SU-DHL-6 (cell line): ENCODE measurements at regions not wholly inside any gene's neighbourhood (a gene's known extent, or its start where the extent isn't known, plus 50 kb on each side); places are given as distances from the start of the nearest gene placed in this dataset.

Experiments
- H2AFZ ChIP-seq: fragments of 200-600 bp; sonication (generic); 2 replicates; pipeline ENCODE4 v1.6.1; 2014; ENCODE audit warnings: low read depth, mild to moderate bottlenecking, moderate library complexity, mixed read lengths, antibody characterized with exemption, low read length; ENCODE audit not compliant: severe bottlenecking
- H3F3A ChIP-seq: fragments of 200-600 bp; shearing (Covaris generic); 2 replicates; pipeline ENCODE4 v1.6.0; 2016; ENCODE audit warnings: antibody characterized with exemption, mild to moderate bottlenecking; ENCODE audit not compliant: insufficient read depth
- H3K27ac ChIP-seq: fragments of 200-600 bp; sonication (generic); 2 replicates; pipeline ENCODE4 v1.5.1; 2016; ENCODE audit warnings: low read depth, mild to moderate bottlenecking, low read length, moderate library complexity, mixed read lengths
- H3K27me3 ChIP-seq: fragments of 200-600 bp; sonication (generic), shearing (Covaris generic); 2 replicates; pipeline ENCODE4 v1.6.0; 2014; ENCODE audit warnings: mild to moderate bottlenecking, low read length
- H3K36me3 ChIP-seq: fragments of 200-600 bp; sonication (generic); 2 replicates; pipeline ENCODE4 v1.6.1; 2014; ENCODE audit warnings: mild to moderate bottlenecking, low read length, mixed read lengths
- H3K4me2 ChIP-seq: fragments of 300-600, 200-600 bp; shearing (Covaris generic), sonication (generic); 2 replicates; pipeline ENCODE4 v1.6.0; 2014; ENCODE audit warnings: low read length, low read depth, mild to moderate bottlenecking; ENCODE audit not compliant: poor library complexity, severe bottlenecking
- H3K4me3 ChIP-seq: fragments of 200-600 bp; sonication (generic); 2 replicates; pipeline ENCODE4 v1.5.1; 2014; ENCODE audit warnings: antibody characterized with exemption, low read length, mild to moderate bottlenecking, mixed read lengths; ENCODE audit not compliant: insufficient read depth, poor library complexity, severe bottlenecking
- H3K79me2 ChIP-seq: fragments of 200-600 bp; sonication (generic); 2 replicates; pipeline ENCODE4 v1.6.1; 2014; ENCODE audit warnings: mild to moderate bottlenecking, low read length, moderate library complexity; ENCODE audit not compliant: insufficient read depth
- H3K9ac ChIP-seq: fragments of 200-600 bp; sonication (generic); 2 replicates; pipeline ENCODE4 v1.7.0; 2014; ENCODE audit warnings: mild to moderate bottlenecking, low read length
- H3K9me2 ChIP-seq: fragments of 200-600 bp; sonication (generic); replicated peaks from 2 replicates; pipeline ENCODE4 v1.6.1; 2014; ENCODE audit warnings: low read length; ENCODE audit not compliant: insufficient read depth
- H3K9me3 ChIP-seq: fragments of 200-600 bp; sonication (generic); 2 replicates; pipeline ENCODE4 v1.6.1; 2014; ENCODE audit warnings: low read length, mixed read lengths; ENCODE audit not compliant: insufficient read depth
- H4K20me1 ChIP-seq: fragments of 200-600 bp; sonication (generic); 2 replicates; pipeline ENCODE4 v1.6.1; 2014; ENCODE audit warnings: low read depth, mild to moderate bottlenecking, antibody characterized with exemption, low read length, moderate library complexity, mixed read lengths
- CTCF ChIP-seq: fragments of 200-600 bp; sonication (generic); IDR thresholded peaks from one replicate; pipeline ENCODE4 v1.5.1; 2017; ENCODE audit warnings: antibody characterized with exemption, mild to moderate bottlenecking, low read length, moderate library complexity; ENCODE audit not compliant: insufficient read depth, poor library complexity, severe bottlenecking
- EZH2phosphoT487 ChIP-seq: fragments of 200-600 bp; sonication (generic), shearing (Covaris generic); conservative IDR thresholded peaks from 2 replicates; pipeline ENCODE4 v1.6.1; 2018; ENCODE audit warnings: mild to moderate bottlenecking, antibody characterized with exemption, low read length, moderate library complexity, mixed read lengths

GRCh38 chrX:80098038-80098437 lies 83.5 kb downstream of the TBX22 start:
- Histone ChIP-seq H3K36me3 (no peaks in the 10 kb centered on the region), H3K4me2 (no peak overlapping the region), H3K79me2 (no peaks in the 10 kb centered on the region), H4K20me1 (no peaks in the 10 kb centered on the region), H3K9me2 (no peaks in the 10 kb centered on the region), H2AFZ (no peak overlapping the region), H3K27ac (no peak overlapping the region), H3K27me3 (no peaks in the 10 kb centered on the region), H3K4me3 (no peak overlapping the region), H3K9ac (no peak overlapping the region), H3F3A (no peaks in the 10 kb centered on the region), H3K9me3 (no peaks in the 10 kb centered on the region)
- TF ChIP-seq EZH2phosphoT487 (no peak), CTCF (no peak)

- H3K4me2 ChIP-seq = no peak overlapping the region
Measured at GRCh38 chrX:80120335-80120734, 105.8 kb downstream of the TBX22 start.

GRCh38 chrX:80138938-80139337 lies 124.4 kb downstream of the TBX22 start:
- no peaks in the 10 kb centered on the region for H3F3A ChIP-seq
- no peaks in the 10 kb centered on the region for H3K27me3 ChIP-seq
- no peaks in the 10 kb centered on the region for H4K20me1 ChIP-seq
- no peak for TF ChIP-seq EZH2phosphoT487
- TF ChIP-seq CTCF = no peak
- H3K4me2 ChIP-seq = no peak overlapping the region
- no peak overlapping the region for H2AFZ ChIP-seq
- no peak overlapping the region for H3K27ac ChIP-seq
- no peaks in the 10 kb centered on the region for H3K9me2 ChIP-seq
- H3K79me2 ChIP-seq = no peaks in the 10 kb centered on the region
- H3K9ac ChIP-seq = no peak overlapping the region
- no peaks in the 10 kb centered on the region for H3K36me3 ChIP-seq
- H3K9me3 ChIP-seq = no peaks in the 10 kb centered on the region
- no peak overlapping the region for H3K4me3 ChIP-seq

More at GRCh38 chrX:80120335-80120734, 105.8 kb downstream of the TBX22 start:
- Histone ChIP-seq H3K27me3 (no peaks in the 10 kb centered on the region), H3K9me3 (no peaks in the 10 kb centered on the region), H3K9ac (no peak overlapping the region), H3K27ac (no peak overlapping the region), H4K20me1 (no peaks in the 10 kb centered on the region), H3K36me3 (no peaks in the 10 kb centered on the region), H3F3A (no peaks in the 10 kb centered on the region), H3K4me3 (no peak overlapping the region), H3K79me2 (no peaks in the 10 kb centered on the region), H3K9me2 (no peaks in the 10 kb centered on the region), H2AFZ (no peak overlapping the region)
- TF ChIP-seq EZH2phosphoT487 (no peak), CTCF (no peak)
